SK-N-SH (cell line): ENCODE measurements at regions not wholly inside any gene's neighbourhood (a gene's known extent, or its start where the extent isn't known, plus 50 kb on each side); places are given as distances from the start of the nearest gene placed in this dataset.

ENCODE experiments used
- CTCF ChIA-PET: fragments of 300-600, 350-600 bp; formaldehyde crosslinking; extraction: SDS; loops from one replicate; lab custom pipeline; 2021; lab: Yijun Ruan, JAX
- POLR2A ChIA-PET: fragments of 350-600 bp; sonication (Branson Sonifier 250); formaldehyde crosslinking; extraction: SDS; loops from one replicate; lab custom pipeline; 2020; ENCODE audit warnings: antibody characterized with exemption, inconsistent platforms; lab: Yijun Ruan, JAX
- DNase-seq: peaks from one replicate; pipeline ENCODE4 v3.0.0; 2012
- H2AFZ ChIP-seq: fragments of 200-600 bp; sonication (generic); 2 replicates; pipeline ENCODE4 v1.8.1; 2016; ENCODE audit warnings: antibody characterized with exemption, mild to moderate bottlenecking, low read depth
- H3F3A ChIP-seq: fragments of 200-600 bp; sonication (generic); replicated peaks from 2 replicates; pipeline ENCODE3; 2016; ENCODE audit warnings: antibody characterized with exemption, mild to moderate bottlenecking; ENCODE audit not compliant: insufficient read depth
- H3K27ac ChIP-seq, 2 experiments: fragments of 200-500 bp in 1 of 2; fragments of 200-600 bp in 1 of 2; sonication (Bioruptor generic) in 1 of 2; sonication (generic), shearing (Covaris generic) in 1 of 2; 2 replicates each; pipeline versions ENCODE4 v1.5.1 to v1.6.1; 2014 to 2016; ENCODE audit warnings: low read depth in 2 of 2, inconsistent platforms in 1 of 2, low read length in 1 of 2, mild to moderate bottlenecking in 1 of 2, mixed read lengths in 1 of 2
- H3K27me3 ChIP-seq: fragments of 200-600 bp; sonication (generic), shearing (Covaris generic); 2 replicates; pipeline ENCODE4 v1.6.1; 2016; ENCODE audit warnings: mixed run types; ENCODE audit not compliant: insufficient read depth
- H3K36me3 ChIP-seq, 2 experiments: fragments of 200-500 bp in 1 of 2; fragments of 200-600 bp in 1 of 2; sonication (Bioruptor generic) in 1 of 2; sonication (generic) in 1 of 2; replicated peaks in 1 of 2; 2 replicates each; pipeline versions ENCODE3 to v1.5.1; 2014 to 2016; ENCODE audit warnings: low read length in 1 of 2, mild to moderate bottlenecking in 1 of 2; ENCODE audit not compliant: insufficient read depth in 2 of 2, control insufficient read depth in 1 of 2
- H3K4me1 ChIP-seq, 2 experiments: fragments of 200-500 bp in 1 of 2; fragments of 200-600 bp in 1 of 2; sonication (Bioruptor generic) in 1 of 2; sonication (generic), shearing (Covaris generic) in 1 of 2; 2 replicates each; pipeline versions ENCODE4 v1.5.1 to v1.6.1; 2014 to 2016; ENCODE audit warnings: low read depth in 1 of 2, low read length in 1 of 2, mixed run types in 1 of 2; ENCODE audit not compliant: insufficient read depth in 2 of 2, control insufficient read depth in 1 of 2
- H3K4me2 ChIP-seq: fragments of 200-600 bp; sonication (generic), shearing (Covaris generic); 2 replicates; pipeline ENCODE4 v1.6.1; 2017; ENCODE audit warnings: mixed run types
- H3K4me3 ChIP-seq, 2 experiments: fragments of 200-500 bp in 1 of 2; fragments of 200-600 bp in 1 of 2; sonication (Bioruptor generic) in 1 of 2; sonication (generic), shearing (Covaris generic) in 1 of 2; 2 replicates each; pipeline versions ENCODE4 v1.5.1 to v1.8.1; 2014 to 2016; ENCODE audit warnings: low read depth in 2 of 2, inconsistent platforms in 1 of 2, low read length in 1 of 2, mild to moderate bottlenecking in 1 of 2, mixed read lengths in 1 of 2, moderate library complexity in 1 of 2
- H3K79me2 ChIP-seq: fragments of 200-600 bp; sonication (generic); 2 replicates; pipeline ENCODE4 v1.8.1; 2017; ENCODE audit warnings: mild to moderate bottlenecking; ENCODE audit not compliant: insufficient read depth
- H3K9ac ChIP-seq: fragments of 200-600 bp; sonication (generic); 2 replicates; pipeline ENCODE4 v1.6.1; 2017; ENCODE audit warnings: mixed run types
- H3K9me2 ChIP-seq: fragments of 200-600 bp; sonication (generic); 2 replicates; pipeline ENCODE4 v1.6.1; 2017; ENCODE audit warnings: mixed run types
- H3K9me3 ChIP-seq: fragments of 200-600 bp; sonication (generic); 2 replicates; pipeline ENCODE4 v1.6.1; 2017; ENCODE audit warnings: mixed run types, mild to moderate bottlenecking, moderate library complexity
- H4K20me1 ChIP-seq: fragments of 200-600 bp; sonication (generic); 2 replicates; pipeline ENCODE4 v1.6.1; 2017; ENCODE audit warnings: mild to moderate bottlenecking, mixed run types; ENCODE audit not compliant: insufficient read depth
- CTCF ChIP-seq: fragments of 200-600 bp; sonication (generic); IDR thresholded peaks from 2 replicates; pipeline ENCODE4 v1.6.1; 2017; ENCODE audit warnings: antibody characterized with exemption, mild to moderate bottlenecking, moderate library complexity
- EZH2phosphoT487 ChIP-seq: fragments of 200-600 bp; sonication (generic); IDR thresholded peaks from 2 replicates; pipeline ENCODE4 v1.6.1; 2017; ENCODE audit warnings: low read depth, mixed run types, mild to moderate bottlenecking, antibody characterized with exemption, moderate library complexity, borderline replicate concordance
- FOXJ3 ChIP-seq: sonication (generic); formaldehyde crosslinking; IDR thresholded peaks from 2 replicates; pipeline ENCODE4 v1.5.1; 2020; ENCODE audit warnings: mild to moderate bottlenecking, missing genetic modification reagents
- FOXM1 ChIP-seq: IDR thresholded peaks from 2 replicates; pipeline ENCODE4 v1.4.0; 2012; ENCODE audit warnings: low read depth, mild to moderate bottlenecking
- GATA2 ChIP-seq: sonication (generic); formaldehyde crosslinking; IDR thresholded peaks from 2 replicates; pipeline ENCODE4 v1.5.0; 2020; ENCODE audit warnings: mild to moderate bottlenecking, missing genetic modification reagents
- JUND ChIP-seq: IDR thresholded peaks from 2 replicates; pipeline ENCODE4 v1.4.0; 2012
- MEF2A ChIP-seq: IDR thresholded peaks from 2 replicates; pipeline ENCODE4 v1.4.0; 2012; ENCODE audit warnings: low read depth, borderline replicate concordance
- NFIC ChIP-seq: IDR thresholded peaks from 2 replicates; pipeline ENCODE4 v1.4.0; 2012; ENCODE audit warnings: borderline replicate concordance
- NRF1 ChIP-seq: IDR thresholded peaks from 2 replicates; pipeline ENCODE4 v1.6.1; 2012; ENCODE audit warnings: low read depth, mild to moderate bottlenecking, low read length
- PBX3 ChIP-seq: IDR thresholded peaks from 2 replicates; pipeline ENCODE4; 2012
- RCOR1 ChIP-seq: fragments of 150-350 bp; IDR thresholded peaks from 2 replicates; pipeline ENCODE4 v1.6.1; 2017; ENCODE audit warnings: antibody characterized with exemption, low read length
- REST ChIP-seq: IDR thresholded peaks from 2 replicates; pipeline ENCODE4 v1.6.1; 2012; ENCODE audit warnings: mild to moderate bottlenecking, low read depth, low read length, moderate library complexity
- RXRA ChIP-seq: IDR thresholded peaks from 2 replicates; pipeline ENCODE4 v1.4.0; 2012; ENCODE audit warnings: low read depth, mild to moderate bottlenecking, borderline replicate concordance
- SMC3 ChIP-seq: IDR thresholded peaks from 2 replicates; pipeline ENCODE4 v1.6.1; 2012; ENCODE audit warnings: low read depth, low read length, improper control_type of control experiment
- TCF12 ChIP-seq: IDR thresholded peaks from 2 replicates; pipeline ENCODE4 v1.4.0; 2012
- TEAD4 ChIP-seq: IDR thresholded peaks from 2 replicates; pipeline ENCODE4 v1.4.0; 2012; ENCODE audit warnings: mild to moderate bottlenecking, borderline replicate concordance; ENCODE audit not compliant: insufficient read depth
- USF1 ChIP-seq: IDR thresholded peaks from 2 replicates; pipeline ENCODE4 v1.4.0; 2012; ENCODE audit warnings: low read depth, borderline replicate concordance
- WGBS: methylation state at CpG from one replicate; pipeline ENCODE4 v1.1.6; 2017; ENCODE audit warnings: low lambda C conversion rate; 5-methylcytosine and 5-hydroxymethylcytosine counted together
- TF ChIP-seq, protein P1 (sequence below): IDR thresholded peaks from 2 replicates; pipeline ENCODE4 v1.4.0; 2012; ENCODE audit warnings: low read depth, borderline replicate concordance
- TF ChIP-seq, protein P2 (sequence below): fragments of 150-350 bp; IDR thresholded peaks from 2 replicates; pipeline ENCODE4 v1.6.1; 2017; ENCODE audit warnings: antibody characterized with exemption, low read length, low read depth, borderline replicate concordance

DNA sequence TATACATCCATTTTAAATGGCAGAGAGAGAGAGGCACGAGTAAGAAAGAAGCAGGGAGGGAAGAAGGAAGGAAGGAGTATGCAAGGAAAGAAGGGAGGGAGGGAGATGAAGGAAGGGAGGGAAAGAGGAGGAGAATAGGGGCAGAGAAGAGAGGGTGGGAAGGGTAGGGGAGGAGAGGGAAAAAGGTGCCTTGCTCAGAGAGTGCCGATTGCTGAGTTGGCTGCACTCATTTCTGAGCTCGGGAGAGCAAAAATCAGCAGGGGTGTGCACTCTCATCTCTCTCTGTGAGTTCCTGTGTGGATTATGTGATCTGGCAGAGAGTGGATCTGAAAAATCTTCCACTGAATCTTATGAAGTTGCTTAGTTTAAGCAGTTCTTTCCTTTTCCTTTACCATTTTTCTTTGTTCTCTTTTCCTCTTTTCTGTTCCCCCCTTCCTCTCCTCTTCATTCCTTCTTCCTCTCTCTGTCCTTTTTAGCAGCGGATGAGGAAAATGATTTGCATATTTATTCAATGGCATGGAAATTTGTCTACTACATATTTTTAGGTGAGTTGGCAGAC, 108.7 kb downstream of the PERP start:
- H3K9me2 ChIP-seq, result no peaks in the 10 kb centered on the region

More for the DNA sequence above, 108.7 kb downstream of the PERP start:
- CTCF ChIA-PET, result no interaction called here
- DNase-seq, result no peak
- no peak for TF ChIP-seq TCF12
- TF ChIP-seq JUND, result no peak
- no peak for TF ChIP-seq REST
- TF ChIP-seq, protein P1, sequence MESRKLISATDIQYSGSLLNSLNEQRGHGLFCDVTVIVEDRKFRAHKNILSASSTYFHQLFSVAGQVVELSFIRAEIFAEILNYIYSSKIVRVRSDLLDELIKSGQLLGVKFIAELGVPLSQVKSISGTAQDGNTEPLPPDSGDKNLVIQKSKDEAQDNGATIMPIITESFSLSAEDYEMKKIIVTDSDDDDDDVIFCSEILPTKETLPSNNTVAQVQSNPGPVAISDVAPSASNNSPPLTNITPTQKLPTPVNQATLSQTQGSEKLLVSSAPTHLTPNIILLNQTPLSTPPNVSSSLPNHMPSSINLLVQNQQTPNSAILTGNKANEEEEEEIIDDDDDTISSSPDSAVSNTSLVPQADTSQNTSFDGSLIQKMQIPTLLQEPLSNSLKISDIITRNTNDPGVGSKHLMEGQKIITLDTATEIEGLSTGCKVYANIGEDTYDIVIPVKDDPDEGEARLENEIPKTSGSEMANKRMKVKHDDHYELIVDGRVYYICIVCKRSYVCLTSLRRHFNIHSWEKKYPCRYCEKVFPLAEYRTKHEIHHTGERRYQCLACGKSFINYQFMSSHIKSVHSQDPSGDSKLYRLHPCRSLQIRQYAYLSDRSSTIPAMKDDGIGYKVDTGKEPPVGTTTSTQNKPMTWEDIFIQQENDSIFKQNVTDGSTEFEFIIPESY, result no peak
- TF ChIP-seq USF1, result no peak
- TF ChIP-seq, protein P2, sequence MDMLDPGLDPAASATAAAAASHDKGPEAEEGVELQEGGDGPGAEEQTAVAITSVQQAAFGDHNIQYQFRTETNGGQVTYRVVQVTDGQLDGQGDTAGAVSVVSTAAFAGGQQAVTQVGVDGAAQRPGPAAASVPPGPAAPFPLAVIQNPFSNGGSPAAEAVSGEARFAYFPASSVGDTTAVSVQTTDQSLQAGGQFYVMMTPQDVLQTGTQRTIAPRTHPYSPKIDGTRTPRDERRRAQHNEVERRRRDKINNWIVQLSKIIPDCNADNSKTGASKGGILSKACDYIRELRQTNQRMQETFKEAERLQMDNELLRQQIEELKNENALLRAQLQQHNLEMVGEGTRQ, result no peak
- TF ChIP-seq TEAD4, result no peak
- no peak for TF ChIP-seq FOXM1
- TF ChIP-seq CTCF, result no peak
- no peak for TF ChIP-seq NRF1
- no peak for TF ChIP-seq EZH2phosphoT487
- TF ChIP-seq PBX3, result no peak
- no peak for TF ChIP-seq RCOR1
- TF ChIP-seq RXRA, result no peak
- no peak for TF ChIP-seq FOXJ3
- no peak for TF ChIP-seq GATA2
- TF ChIP-seq SMC3, result no peak
- TF ChIP-seq NFIC, result no peak
- TF ChIP-seq MEF2A, result no peak
- TF ChIP-seq, all 33 proteins: peak for 0
- Histone ChIP-seq H3K9ac (no peak overlapping the region), H4K20me1 (no peaks in the 10 kb centered on the region), H3K9me3 (no peaks in the 10 kb centered on the region), H3K4me1 (no peaks in the 10 kb centered on the region), H3K4me3 (no peak overlapping the region), H3K36me3 (no peaks in the 10 kb centered on the region), H3K4me2 (no peak overlapping the region), H3K79me2 (no peaks in the 10 kb centered on the region), H3F3A (no peaks in the 10 kb centered on the region), H3K27ac (no peak overlapping the region), H3K27me3 (no peaks in the 10 kb centered on the region), H2AFZ (no peak overlapping the region)
- POLR2A ChIA-PET, result no interaction called here
- 11% methylated on average over 4 of the region's 4 CpGs for WGBS
